ENCODE measurements at regions not wholly inside any gene's neighbourhood (a gene's known extent, or its start where the extent isn't known, plus 50 kb on each side); places are given as distances from the start of the nearest gene placed in this dataset.

DNA sequence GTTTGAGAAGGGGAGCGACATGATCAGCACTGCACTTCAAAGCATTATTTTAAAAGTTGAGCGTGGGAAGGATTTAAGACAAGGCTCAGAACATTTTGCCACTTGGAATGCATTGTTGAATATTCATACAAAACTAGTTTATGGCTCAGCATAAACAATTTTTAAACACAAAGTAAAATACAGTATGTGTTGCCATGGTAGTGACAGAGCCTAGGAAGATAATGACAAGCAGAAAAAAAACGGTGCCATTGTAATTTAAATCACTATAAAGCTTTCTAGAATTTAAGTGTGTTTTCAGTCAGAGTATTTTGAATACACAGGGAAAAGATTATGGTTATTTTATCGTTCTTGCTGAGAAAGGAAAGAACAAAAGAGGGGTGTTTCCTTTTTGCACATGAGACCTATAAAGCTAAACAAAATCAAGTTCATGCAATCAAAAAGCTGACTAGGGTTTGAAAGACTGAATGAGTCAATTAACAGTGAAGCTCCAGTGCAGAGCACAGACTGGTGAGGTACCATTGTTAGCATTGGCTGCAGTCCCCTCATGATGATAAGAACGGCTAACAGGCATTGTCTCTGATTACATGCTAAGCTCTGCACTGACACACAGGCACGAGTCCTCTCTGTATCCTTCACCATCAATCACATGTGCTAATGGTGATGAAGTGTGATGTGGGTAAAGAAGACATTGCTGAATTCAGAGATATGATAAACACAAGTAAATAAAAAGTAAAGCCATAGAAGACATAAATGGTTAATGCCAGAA is 181.9 kb upstream of the VSTM2A start:
- no peak for TF ChIP-seq SUZ12 (IDR thresholded peaks at IDR 0.05; ENCODE audit: extremely low read depth, insufficient read depth, insufficient read length)
- TF ChIP-seq YY1 (IDR thresholded peaks at IDR 0.05; ENCODE audit: insufficient read depth, insufficient read length): no peak

Data from NT2/D1 (cell line).